Inflammatory macrophage treated with lipopolysaccharide for 4 hours (primary cell): ENCODE measurements at regions not wholly inside any gene's neighbourhood (a gene's known extent, or its start where the extent isn't known, plus 50 kb on each side); places are given as distances from the start of the nearest gene placed in this dataset.

Source experiments
- DNase-seq: peaks from one replicate; pipeline ENCODE4 v3.0.0-alpha.2; 2020

- no peak for DNase-seq
Observed at GRCh38 chr1:217373761-217374701, 256.9 kb downstream of the GPATCH2 start.

GRCh38 chr1:217372049-217372970 is 258.6 kb downstream of the GPATCH2 start:
- no peak for DNase-seq

DNA sequence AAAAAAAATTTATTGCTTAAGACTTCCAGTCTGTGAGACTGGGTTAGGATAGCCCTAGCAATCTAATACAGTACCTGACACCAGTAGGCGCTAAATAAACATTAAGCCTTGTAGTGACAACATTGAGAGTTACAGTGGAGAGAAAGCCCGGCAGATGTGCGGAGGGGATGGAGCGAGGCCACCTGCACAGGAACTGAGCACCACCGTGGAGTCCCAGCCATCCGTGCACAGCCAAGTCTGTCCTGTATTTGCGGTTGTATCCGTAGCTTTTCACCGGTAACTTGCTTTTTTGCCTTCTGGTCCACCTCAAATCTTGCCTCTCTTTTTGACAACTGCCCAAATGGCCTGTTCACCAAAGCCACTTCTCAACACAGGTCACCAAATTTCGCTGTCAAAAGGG is 260.1 kb downstream of the GPATCH2 start:
- DNase-seq: no peak

- no peak for DNase-seq
Observed at GRCh38 chr1:217369996-217370551, 260.8 kb downstream of the GPATCH2 start.

GRCh38 chr1:217369271-217369981 is 261.5 kb downstream of the GPATCH2 start:
- DNase-seq: no peak

GRCh38 chr1:217364220-217364619 is 266.7 kb downstream of the GPATCH2 start:
- DNase-seq: no peak

DNA sequence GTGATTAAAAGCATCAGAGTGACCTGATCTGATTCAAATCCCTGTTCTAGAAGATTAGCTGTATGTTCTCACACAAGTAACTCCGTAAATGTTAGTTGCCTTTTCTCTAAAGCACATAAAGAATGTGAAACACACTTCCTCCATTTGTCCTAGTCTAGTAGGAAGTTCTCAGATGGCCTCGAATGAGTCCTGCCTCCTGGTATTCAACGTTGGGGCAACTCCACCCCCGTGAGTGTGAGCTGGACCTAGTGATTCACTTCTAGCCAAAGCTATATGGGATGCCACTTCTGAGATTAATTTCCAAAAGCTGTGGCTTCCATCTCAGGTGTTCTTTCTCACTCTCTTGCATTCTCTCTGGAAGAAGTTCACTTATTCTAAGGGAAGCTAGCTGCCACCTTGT is 267.6 kb downstream of the GPATCH2 start:
- DNase-seq: no peak

- no peak for DNase-seq
Observed at GRCh38 chr1:217360510-217360909, 270.4 kb downstream of the GPATCH2 start.

DNA sequence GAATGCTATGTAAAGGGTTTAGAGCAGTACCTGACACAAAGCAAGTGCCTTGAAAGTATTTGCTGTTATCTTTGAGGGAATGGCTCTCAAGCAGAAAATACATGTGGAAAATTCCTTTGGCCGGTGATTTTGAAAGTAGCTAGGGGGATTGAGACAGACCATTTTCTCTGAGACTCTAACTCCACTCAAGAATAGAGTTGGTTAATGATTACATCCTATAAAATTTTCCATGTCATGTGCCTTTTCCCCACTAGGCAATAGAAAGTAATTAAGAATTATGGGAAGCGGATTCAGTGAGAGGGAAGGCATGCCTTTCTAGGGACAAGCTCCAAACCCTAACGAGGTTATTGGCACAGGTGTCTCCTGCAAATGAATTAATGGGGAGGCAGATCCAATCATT is 276.0 kb downstream of the GPATCH2 start:
- no peak for DNase-seq

- no peak for DNase-seq
Observed at GRCh38 chr1:217348960-217349664, 281.8 kb downstream of the GPATCH2 start.

GRCh38 chr1:217344712-217345111 is 286.2 kb downstream of the GPATCH2 start:
- no peak for DNase-seq

GRCh38 chr1:217343907-217344306 is 287.0 kb downstream of the GPATCH2 start:
- DNase-seq: no peak

- DNase-seq: no peak
Observed at GRCh38 chr1:217342105-217342504, 288.8 kb downstream of the GPATCH2 start.

GRCh38 chr1:217336724-217337123 is 294.2 kb downstream of the GPATCH2 start:
- DNase-seq: no peak

- no peak for DNase-seq
Observed at GRCh38 chr1:217333939-217334338, 297.0 kb downstream of the GPATCH2 start.

DNA sequence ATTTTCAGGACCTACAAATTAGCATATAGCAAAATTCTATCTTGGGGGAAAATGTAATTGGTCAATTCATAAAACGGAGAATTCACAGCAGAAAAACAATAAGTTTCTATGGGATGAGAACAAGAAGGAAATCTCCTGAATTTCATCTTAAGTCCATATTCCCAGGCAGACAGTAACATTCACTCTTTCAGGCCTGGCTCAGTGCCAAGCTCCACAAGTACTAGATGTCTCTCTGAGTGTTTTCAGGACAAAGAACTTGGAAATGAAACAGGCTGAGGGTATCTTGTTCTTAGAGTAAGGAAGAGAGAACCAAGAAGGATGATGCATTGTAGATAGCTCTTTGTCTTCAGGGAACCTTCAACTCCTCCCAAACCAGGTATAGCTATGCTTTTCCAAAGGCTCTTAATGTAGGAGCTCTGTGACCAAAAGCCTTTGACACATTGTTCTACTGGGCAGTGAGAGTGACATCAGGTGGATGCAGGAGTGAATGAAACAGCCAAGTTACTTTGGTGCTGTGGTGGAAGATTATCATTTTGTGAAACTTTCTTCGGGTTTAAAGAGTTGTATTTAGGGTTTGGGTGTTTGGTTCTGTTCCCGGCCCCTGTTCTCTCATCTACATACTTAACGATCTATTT is 298.3 kb downstream of the GPATCH2 start:
- DNase-seq: no peak

DNA sequence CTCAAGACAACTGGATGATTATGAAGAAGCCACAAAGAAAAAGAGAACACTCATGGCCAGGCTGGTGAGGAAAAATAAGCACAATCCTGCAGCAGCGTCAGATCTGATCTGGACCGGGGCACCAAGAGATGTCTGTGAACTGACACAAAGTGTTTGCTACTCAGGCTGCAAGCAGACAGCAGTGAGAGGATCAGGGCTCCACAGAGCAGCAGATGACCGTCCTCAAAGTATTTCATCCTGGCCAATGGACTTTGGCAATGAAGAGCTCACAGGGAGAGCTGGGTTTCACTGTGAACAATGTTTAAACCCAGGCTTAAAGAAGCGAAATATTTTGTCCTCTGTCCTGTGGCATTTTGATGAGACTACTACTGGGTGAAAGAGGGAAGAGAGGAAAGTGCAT is 299.2 kb downstream of the GPATCH2 start:
- DNase-seq: no peak

DNA sequence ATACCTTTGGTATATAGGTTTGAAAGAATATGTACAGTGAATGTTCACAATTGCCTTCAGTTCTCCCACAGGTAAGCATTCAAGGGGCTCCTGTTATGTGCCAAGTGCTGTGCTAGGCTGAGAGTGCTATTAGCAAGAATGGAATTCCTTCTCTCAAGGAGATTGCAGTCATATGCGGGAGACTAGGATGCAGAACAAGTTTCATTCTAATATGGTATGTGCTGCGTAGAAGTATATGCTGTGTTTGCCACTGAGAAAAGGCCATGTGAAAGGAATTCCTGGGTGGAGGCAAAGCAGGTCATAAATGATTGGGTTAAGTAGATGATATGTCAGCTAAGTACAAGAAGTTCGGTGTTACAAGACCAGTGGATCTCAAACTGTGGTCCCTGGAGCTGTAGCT is 303.0 kb downstream of the GPATCH2 start:
- no peak for DNase-seq

GRCh38 chr1:217322834-217323233 is 308.1 kb downstream of the GPATCH2 start:
- peak; percentile 2 for DNase-seq

- no peak for DNase-seq
Observed at GRCh38 chr1:217315346-217315745, 315.5 kb downstream of the GPATCH2 start.

DNA sequence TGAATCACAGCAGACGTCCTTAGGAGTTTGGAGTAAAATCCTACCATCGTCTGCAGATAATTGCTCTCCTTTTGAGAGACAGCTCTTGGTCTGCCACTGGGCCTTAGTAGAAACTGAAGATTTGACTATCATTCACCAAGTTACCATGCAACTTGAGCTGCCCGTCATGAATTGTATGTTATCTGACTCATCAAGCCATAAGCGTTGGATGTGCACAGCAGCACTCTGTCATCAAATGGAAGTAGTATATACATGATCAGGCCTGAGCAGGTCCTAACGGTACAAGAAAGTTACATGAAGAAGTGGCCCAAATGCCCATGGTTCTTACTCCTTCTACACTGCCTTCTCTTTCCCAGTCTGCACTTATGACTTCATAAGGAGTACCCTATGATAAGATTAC is 317.8 kb downstream of the GPATCH2 start:
- no peak for DNase-seq

GRCh38 chr1:217311766-217312165 is 319.1 kb downstream of the GPATCH2 start:
- no peak for DNase-seq
